HG03521 (cell line): ENCODE measurements at regions not wholly inside any gene's neighbourhood (a gene's known extent, or its start where the extent isn't known, plus 50 kb on each side); places are given as distances from the start of the nearest gene placed in this dataset.
"Not testable (repeated sequence)": the region's sequence is repeated elsewhere in the genome, so short reads cannot be mapped to it uniquely, and the experiment has no call there.

Experiments
- ATAC-seq: cut with Tn5 transposase; IDR thresholded peaks from one replicate; pipeline ENCODE4 v1.9.1; 2021; ENCODE audit warnings: mild to moderate bottlenecking, moderate library complexity; ENCODE audit not compliant: unreplicated experiment

DNA sequence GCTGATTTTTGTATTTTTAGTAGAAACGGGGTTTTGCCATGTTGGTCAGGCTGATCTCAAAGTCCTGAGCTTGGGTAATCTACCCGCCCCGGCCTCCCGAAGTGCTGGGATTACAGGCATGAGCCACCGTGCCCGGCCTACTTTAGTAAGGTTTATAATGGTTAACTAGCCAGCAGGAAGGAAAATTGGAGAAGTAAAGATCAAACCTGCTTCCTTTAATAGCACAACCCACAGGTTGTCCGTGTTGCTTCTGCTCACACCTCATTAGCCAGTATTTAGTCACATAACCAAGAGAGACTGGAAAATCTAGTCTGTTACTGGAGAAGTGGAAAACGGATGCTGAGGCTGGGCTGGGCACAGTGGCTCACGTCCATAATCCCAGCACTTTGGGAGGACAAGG is 51.9 kb upstream of the TBL1XR1 start:
- ATAC-seq: no peak

DNA sequence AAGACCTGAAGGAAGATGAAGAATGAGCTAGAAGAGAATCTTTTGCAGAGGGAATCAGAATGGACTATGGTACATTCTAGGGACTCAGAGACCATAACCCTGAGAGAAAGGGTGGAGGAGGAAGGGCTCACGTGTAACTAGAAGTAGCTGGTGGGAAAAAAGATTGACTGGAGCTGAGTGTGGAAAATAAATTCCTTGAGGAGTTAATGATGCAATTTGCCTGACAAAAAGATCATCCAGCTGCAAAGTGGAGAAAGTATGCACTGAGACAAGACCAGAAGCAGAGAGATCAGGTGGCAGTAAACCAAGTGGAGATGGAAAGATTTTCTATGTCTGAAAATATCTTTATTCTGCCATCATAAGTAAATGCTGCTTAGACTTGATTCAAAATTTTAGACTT is 52.9 kb upstream of the TBL1XR1 start:
- no peak for ATAC-seq

DNA sequence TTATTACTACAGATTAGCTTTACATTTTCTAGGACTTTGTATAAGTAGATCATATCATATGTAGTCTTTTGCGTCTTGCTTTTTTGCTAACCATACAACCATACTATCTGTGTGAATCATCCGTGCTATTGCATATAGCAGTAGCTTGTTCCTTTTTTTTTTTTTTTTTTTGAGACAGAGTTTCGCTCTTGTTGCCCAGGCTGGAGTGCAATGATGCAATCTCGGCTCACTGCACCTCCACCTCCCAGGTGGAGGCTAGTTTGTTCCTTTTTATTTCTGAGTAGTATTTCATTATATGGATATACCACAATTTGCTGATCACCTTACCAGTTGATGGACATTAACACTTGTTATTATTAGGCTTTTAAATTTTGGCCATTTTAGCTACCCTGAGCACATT is 54.5 kb upstream of the TBL1XR1 start:
- no peak for ATAC-seq

DNA sequence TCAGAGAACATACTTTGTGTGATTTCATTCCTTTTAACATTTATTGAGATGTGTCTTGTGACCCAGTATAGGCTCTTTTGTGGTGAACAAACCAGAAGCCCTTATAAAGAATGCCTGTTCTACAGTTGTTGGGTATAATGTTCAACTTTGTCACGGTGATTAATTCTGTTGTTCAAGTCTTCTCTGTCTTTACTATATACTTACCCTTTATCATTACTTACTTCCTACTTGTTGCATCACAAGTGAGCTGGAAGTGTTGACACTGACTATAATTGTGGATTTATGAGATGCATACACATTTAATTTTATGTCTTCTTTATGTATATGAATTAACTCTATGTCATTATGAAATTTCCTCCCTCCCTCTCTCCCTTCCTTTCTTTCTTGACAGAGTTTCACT is 59.7 kb upstream of the TBL1XR1 start:
- no peak for ATAC-seq

DNA sequence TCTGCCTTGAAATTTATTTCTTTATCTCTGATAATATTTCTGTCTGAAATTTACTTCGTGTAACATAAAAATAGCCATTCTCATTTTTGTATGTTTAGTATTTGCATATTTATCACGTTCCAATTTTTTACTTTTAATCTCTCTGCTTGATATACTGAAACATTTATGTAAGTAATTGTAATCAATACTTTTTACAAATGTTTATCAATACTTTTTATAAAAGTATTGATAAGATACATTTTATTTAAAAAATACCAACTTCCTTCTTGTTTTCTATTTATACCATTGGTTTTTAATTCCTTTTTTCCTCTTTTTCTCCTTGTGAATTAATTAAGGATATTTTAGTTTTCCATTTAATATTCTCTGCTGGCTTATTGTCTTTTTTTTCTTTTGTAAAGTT is 60.3 kb upstream of the TBL1XR1 start:
- ATAC-seq: no peak

DNA sequence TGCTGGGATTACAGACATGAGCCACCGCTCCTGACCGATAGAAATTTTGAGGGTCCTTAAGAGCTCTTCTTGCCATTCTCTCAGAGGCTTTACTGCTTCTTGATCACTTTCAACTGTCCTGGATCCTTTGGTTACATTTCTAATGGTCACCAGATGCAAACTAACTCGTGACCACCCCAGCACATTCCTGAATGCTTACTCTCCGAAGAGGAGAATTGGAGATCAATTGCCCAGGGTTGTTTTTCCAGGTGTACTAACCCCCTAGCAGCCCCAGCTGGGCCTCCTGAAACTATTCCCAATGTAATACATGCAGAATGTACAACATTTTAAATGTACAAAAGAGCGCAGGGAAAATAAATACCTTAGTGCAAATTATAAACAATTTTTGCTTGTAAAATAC is 65.1 kb upstream of the TBL1XR1 start:
- no peak for ATAC-seq

DNA sequence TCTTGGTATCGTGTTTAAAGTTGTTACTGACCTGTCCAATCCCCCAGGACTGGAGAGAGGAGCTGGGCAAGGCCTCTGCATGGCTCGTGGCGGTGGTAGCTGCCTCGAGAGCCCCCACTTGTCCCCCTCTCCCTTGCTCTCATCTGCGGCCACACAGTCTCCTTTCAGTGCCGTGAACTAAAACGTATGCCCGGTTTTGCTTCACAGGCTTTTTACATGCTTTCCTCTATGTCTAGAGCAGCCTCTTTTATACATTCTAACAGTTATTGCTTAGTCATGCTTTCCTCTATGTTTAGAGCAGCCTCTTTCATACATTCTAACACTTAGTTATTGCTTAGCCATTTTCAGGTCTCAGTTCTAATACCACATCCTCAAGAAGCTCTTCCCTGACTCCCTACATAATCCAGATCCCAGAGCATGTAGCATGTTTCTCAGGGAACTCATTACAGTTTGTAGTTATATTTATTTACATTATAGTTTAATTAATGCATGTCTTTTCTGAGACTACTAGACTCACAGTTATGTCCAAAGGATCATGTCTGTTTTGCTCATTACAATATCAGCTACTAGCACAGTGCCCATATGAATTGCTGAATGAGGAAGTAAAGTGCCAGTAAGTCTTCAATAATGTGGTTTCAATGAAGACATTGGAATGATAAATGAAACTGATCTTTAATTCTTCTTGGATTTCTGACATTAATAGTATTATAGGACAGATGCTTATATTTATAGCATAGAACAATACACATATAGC is 66.5 kb upstream of the TBL1XR1 start:
- ATAC-seq: no peak

DNA sequence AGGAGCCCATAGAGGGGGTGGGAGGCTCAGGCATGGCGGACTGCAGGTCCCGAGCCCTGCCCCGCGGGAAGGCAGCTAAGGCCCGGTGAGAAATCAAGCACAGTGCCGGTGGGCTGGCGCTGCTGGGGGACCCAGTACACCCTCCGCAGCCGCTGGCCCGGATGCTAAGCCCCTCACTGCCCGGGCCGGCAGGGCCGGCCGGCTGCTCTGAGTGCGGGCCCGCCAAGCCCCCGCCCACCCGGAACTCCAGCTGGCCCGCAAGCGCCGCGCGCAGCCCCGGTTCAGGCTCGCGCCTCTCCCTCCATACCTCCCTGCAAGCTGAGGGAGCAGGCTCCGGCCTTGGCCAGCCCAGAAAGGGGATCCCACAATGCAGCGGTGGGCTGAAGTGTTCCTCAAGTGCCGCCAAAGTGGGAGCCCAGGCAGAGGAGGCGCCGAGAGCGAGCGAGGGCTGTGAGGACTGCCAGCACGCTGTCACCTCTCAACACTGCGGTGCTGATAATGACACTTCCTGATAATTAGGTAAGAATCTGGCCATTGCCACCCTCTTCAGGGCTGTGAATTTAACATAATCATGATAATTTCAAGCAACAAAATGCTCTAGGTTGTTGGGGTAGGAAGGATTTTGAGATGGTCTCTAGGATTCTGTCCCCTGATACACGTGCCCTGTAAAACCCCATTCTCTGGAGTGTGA is 74.7 kb upstream of the TBL1XR1 start:
- not testable (repeated sequence) for ATAC-seq

DNA sequence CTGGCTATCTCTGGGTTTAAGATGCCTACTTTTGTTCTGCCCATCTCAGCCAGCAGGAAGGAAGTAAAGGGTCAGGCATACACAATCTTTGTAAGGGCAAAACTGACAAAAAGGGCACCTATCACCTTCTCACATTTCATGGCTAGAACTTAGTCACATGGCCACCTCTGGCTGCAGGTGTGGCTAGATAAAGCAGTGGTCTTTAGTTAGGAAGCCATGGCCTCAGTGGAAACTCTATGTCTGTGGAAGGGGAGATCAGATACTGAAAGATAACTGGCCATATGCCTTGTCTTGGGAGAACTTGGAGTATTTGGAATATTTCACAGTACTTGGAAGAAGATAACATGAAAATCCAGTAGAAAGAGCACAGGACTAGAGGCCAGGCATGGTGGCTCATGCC is 80.7 kb upstream of the TBL1XR1 start:
- ATAC-seq: no peak

DNA sequence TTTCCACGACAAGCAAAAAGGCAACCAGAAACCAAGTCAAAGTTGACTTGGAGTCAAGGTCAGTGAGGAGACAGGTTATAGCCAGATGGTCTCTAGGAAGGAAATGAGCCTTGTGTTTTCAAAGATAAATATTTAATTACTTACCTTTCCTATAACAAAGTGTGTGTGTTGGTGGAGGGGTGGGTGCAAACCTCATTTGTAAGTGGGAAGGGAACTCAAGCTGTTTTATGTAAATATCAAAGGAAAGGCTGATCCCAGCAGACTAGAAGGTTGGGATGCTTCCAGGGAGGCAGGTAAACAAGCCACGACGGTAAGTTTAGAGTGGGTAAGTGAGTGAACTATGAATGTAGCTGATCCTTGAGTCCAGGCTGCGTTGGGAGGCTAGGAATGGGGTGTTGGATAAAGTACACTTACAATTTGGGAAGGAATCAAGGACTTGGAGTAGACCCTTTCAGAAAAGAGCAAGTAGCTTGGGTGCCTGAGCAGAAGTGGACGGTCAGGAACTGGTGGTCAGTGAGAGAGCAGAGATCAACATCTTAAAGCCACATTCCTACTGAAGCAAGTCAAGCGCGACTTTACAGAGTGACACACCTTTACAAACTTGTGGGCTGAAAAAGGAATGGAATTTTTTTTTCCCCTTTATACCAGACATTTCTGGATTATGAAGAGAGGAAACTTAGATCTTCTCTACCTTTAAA is 82.0 kb upstream of the TBL1XR1 start:
- no peak for ATAC-seq

DNA sequence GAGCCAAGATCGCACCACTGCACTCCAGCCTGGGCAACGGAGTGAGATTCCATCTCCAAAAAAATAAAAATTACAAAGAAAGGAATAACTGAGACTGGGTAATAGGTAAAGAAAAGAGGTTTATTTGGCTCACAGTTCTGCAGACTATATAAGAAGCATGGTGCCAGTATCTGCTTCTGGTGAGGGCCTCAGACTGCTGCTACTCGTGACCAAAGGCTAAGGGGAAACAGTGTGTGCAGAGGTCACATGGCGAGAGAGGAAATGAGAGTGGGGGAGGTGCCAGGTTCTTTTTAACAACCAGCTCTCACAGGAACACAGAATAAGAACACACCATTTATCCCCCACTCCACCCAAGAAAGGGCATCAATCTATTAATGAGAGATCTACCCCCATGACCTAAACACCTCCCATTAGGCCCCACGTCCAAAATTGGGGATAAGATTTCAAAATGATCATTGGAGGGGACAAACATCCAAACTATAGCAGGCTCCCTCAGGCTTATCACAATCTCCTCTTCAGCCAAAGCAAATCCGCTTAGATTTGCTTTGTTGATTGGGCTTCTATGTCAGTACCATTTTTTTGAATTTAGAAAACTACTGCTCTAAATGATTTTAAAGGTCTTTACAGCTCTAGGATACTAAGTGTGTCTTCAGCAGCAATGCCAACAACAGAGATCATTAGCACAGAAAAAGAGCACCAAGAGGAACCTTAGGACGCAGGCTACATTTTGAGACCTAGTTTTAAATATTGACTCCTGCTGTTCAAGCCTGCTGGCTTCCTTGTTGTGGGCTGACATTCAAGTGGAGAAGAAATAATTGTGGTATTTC is 84.2 kb upstream of the TBL1XR1 start:
- ATAC-seq: no peak

DNA sequence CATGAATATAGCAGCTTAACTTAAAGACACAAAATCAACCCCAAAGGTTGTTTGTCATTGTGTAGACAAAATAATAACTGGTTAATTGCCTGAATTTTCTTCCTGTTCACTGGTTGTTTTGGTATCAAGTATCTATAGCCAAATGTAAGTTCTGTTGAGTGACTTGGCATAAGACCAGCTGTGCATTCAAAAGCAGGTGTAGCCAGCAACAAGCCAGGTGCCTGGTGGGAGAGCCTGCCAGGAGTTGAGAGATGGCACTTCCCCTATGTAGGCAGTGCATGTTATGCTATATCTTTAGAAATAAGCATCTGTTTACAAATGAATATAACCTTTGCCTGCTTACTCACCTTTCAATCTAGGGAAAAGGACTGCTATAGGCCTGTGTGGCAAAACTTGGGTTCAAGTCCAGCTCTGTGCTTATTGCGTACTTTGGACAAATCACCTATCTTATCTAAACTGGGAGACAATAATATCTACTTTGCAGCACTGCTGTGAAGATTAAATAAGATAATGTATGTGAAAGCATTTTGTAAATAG is 84.9 kb upstream of the TBL1XR1 start:
- ATAC-seq: no peak

DNA sequence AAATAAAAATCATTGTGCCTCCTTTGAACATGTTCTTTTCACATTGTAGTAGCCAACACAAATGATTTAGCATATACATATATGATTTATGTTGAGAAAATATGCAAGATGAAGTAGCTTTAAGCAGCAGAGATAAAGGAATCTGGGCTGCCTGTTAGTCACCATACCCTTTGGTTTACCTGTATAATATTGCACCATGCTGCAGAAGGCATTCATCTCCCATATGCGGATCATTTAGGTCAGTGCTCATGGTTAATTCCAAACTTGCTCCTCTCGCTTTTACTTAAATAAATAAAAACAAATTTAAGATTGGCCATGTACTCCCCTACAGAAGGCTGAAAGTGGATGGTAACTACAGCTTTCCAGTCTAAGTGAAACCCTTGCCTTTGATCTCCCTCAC is 86.7 kb upstream of the TBL1XR1 start:
- ATAC-seq: no peak

DNA sequence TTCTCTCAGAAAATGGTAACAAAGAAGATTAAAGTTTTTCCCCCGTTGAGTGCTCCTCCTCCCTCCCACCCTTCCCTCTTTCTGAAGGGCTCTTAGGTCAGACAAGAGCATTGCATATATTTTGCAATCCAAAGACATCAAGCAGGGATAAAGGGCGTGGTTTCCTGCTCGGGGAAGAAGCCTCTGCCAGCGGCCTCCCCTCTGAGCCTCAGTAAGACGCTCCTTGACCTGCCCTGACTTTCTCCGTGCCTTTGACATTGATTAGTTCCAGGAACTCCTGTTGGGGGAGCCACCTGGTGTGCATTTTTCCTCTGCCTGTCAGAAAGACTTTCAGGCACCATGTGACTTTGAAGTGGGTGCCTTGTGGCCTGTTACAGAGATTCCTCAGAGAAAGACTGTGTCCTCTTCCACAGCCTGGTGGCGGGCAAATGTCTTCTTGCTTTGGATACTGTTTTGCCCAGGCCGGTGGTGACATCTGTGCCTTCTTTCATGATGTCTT is 87.2 kb upstream of the TBL1XR1 start:
- ATAC-seq: no peak

DNA sequence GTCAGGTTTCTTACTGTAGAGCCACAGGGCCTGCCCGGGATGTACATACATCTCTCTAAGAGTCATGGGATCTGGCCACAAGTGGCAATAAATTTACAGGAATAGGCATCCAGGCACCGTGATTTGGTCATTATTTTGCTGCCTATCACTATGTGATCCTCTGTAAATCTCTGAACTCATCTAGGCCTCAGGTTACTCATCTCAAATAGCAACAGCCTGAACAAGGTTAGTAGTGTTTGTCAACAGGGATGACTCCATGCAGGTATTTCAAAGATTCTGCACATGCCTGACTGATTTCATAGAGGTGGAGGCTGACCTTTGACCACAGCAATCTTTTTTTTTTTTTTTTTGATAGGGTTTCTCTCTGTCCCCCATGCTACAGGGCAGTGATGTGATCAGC is 88.8 kb upstream of the TBL1XR1 start:
- ATAC-seq: no peak

DNA sequence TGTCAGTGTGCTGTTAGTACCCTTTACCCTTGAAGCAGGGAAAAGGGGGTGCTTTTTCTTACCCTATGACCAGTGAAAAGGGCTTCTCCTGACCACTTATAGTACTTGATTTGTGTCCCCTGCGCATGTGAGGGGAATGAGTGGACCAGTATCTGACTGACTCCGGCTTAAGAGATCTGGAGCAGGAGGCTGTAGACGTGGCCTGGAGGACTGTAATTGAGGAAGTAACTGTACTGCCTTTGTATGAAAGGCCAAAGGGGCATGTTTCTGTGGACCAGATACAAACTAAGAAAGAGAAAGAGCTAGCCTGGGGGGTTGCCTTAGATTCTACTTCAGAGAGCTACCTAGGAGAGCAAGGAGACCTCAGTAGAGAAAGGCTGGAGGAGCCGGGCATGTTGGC is 89.9 kb upstream of the TBL1XR1 start:
- no peak for ATAC-seq

DNA sequence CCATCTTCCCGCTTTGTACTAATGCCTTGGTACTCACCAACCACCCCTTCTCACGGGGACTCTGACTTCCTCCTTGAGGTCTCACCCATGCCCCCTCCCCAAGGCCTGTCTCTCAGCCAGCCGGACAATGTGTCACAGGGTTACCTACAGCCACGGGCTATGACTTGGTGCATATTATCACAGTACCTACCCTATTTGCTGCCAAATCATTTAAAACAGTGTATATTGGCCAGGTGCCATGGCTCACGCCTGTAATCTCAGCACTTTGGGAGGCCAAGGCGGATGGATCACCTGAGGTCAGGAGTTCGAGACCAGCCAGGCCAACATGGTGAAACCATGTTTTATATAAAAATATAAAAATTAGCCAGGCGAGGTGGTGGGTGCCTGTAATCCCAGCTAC is 93.4 kb upstream of the TBL1XR1 start:
- ATAC-seq: no peak

DNA sequence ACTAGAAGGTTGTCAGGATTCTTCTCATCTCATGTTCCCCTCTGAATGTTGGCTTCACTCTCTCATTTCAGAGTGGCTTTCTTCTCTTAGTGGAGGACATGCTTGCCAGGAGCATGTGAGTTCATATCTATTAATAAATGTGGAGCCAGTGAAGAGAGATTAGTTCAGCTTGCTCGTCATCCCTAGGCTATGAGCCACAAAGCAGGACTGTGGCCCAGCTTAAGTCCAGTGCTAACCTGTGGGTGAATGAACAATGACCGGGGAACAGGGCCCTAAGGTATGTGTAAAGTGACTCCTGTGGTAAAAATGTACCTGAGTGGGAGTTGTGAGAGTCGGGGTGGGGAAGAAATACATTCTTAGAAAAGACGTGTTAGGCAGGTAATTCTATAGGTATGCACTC is 96.9 kb upstream of the TBL1XR1 start:
- ATAC-seq: no peak

DNA sequence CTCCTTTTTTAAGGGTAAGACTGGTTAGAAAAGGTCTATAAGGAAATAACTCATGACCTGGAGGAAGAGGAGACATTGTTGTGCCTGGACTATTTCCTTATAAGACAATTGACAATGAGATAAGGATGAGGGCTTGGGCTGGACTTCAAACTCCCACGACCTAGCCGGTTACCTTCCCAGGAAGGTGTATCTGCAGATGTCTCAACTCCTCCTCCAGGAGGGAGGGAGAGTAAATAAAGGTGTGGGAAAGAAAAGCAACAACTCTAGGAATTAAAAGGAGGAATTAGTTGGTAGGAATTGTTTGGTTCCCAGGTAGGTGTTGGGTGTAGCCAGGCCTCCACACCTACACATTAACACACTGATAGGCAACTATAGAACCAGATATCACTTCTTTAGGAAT is 97.8 kb upstream of the TBL1XR1 start:
- ATAC-seq: no peak

DNA sequence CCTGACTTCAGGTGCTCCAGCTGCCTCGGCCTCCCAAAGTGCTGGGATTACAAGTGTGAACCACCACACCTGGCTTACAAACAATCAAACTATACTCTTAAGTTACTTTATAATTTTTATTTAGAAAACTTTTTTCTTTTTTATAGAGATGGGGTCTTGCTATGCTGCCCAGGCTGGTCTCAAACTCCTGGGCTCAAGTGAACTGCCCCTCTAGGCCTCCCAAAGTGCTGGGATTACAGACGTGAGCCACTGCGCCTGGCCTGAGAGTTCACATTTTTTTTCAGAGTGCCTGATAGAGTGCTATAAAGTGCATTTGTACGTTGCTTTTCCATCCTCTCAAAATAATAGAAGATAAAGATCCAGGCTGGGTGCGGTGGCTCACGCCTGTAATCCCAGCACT is 102.0 kb upstream of the TBL1XR1 start:
- no peak for ATAC-seq
